Ishikawa (cell line): ENCODE measurements at regions not wholly inside any gene's neighbourhood (a gene's known extent, or its start where the extent isn't known, plus 50 kb on each side); places are given as distances from the start of the nearest gene placed in this dataset.

ENCODE experiments used
- CREB1 ChIP-seq: IDR thresholded peaks from 2 replicates; pipeline ENCODE4 v1.6.1; 2012; ENCODE audit warnings: low read depth
- EGR1 ChIP-seq: IDR thresholded peaks from 2 replicates; pipeline ENCODE4 v1.6.1; 2012
- EP300 ChIP-seq: IDR thresholded peaks from 2 replicates; pipeline ENCODE4 v1.6.1; 2012; ENCODE audit warnings: borderline replicate concordance
- FOXM1 ChIP-seq: IDR thresholded peaks from 2 replicates; pipeline ENCODE4 v1.6.1; 2012; ENCODE audit warnings: low read depth, borderline replicate concordance
- MAX ChIP-seq: IDR thresholded peaks from 2 replicates; pipeline ENCODE4 v1.6.1; 2012
- REST ChIP-seq: IDR thresholded peaks from 2 replicates; pipeline ENCODE4 v1.6.1; 2012; ENCODE audit warnings: low read depth, mild to moderate bottlenecking
- TAF1 ChIP-seq: IDR thresholded peaks from 2 replicates; pipeline ENCODE4 v1.6.1; 2012; ENCODE audit warnings: low read depth, mild to moderate bottlenecking
- TEAD4 ChIP-seq: IDR thresholded peaks from 2 replicates; pipeline ENCODE4 v1.6.1; 2012
- YY1 ChIP-seq: IDR thresholded peaks from 2 replicates; pipeline ENCODE4 v1.6.1; 2012; ENCODE audit warnings: low read depth

- TF ChIP-seq EP300 (no peak), YY1 (no peak), MAX (no peak), TEAD4 (no peak), TAF1 (no peak), CREB1 (no peak), REST (no peak), EGR1 (no peak), FOXM1 (no peak)
Observed at GRCh38 chr20:8972963-8973705, 95.8 kb upstream of the PLCB4 start.
